Pancreas (tissue), 10 donors: ENCODE measurements at regions not wholly inside any gene's neighbourhood (a gene's known extent, or its start where the extent isn't known, plus 50 kb on each side); places are given as distances from the start of the nearest gene placed in this dataset.

Experiments used
- ATAC-seq, 4 donors: fragments of 200-7000 bp; cut with Tn5 transposase; one replicate each; pipeline versions ENCODE4 v1.8.0 to v1.9.1; 2020; ENCODE audit warnings: mild to moderate bottlenecking in 4 of 4, moderate library complexity in 4 of 4
- DNase-seq, 6 donors: peaks; one replicate each; pipeline ENCODE4 v3.0.0-alpha.2; 2020
- FAIRE-seq: peaks from 2 replicates; lab custom pipeline; 2012; peaks lifted over from hg19 to GRCh38; lab: Jason Lieb, UNC
- H3K27ac ChIP-seq, 4 donors: fragments of 200-600 bp; sonication (generic); 1 replicate in 3 of 4; 2 replicates in 1 of 4; pipeline versions ENCODE4 v1.5.0 to v1.8.0; 2020
- H3K27me3 ChIP-seq, 4 donors: fragments of 200-600 bp; one replicate each; pipeline ENCODE4 v1.8.0; 2021
- H3K36me3 ChIP-seq, 3 donors: fragments of 200-600 bp; sonication (generic) in 1 of 3; one replicate each; pipeline versions ENCODE4 v1.5.0 to v1.8.0; 2020 to 2021
- H3K4me1 ChIP-seq, 3 donors: fragments of 200-600 bp; one replicate each; pipeline ENCODE4 v1.8.0; 2021
- H3K4me3 ChIP-seq, 4 donors: fragments of 200-600 bp; sonication (generic) in 2 of 4; one replicate each; pipeline versions ENCODE4 v1.5.0 to v1.8.0; 2020 to 2021
- H3K9me3 ChIP-seq, 4 donors: fragments of 200-600 bp; one replicate each; pipeline ENCODE4 v1.8.0; 2021
- CTCF ChIP-seq, 4 donors: fragments of 200-600 bp; sonication (generic) in 3 of 4; IDR thresholded peaks; one replicate each; pipeline versions ENCODE4 v1.5.0 to v1.8.0; 2021; ENCODE audit warnings: antibody characterized with exemption in 4 of 4
- WGBS, 2 donors: extraction: QIAGEN DNeasy Blood & Tissue Kit; methylation state at CpG; one replicate each; pipeline ENCODE4 v1.1.7; 2013; 5-methylcytosine and 5-hydroxymethylcytosine counted together
- intact Hi-C, 3 donors: fragments of 100-400 bp; cut with DNase I; formaldehyde crosslinking; loops; one replicate each; pipeline versions ENCODE4 v1.11.1 to v1.14.2; 2022
- donor health status: healthy with polysubstance abuse.
- donor health status: DM: no; HTN: no; CAD: no; lungs with moderate emphysema.
- donor health status: DM: no; HTN: no; CAD: no.
- donor health status: control.
- donor health status: control.
- donor health status: Bipolar disorder and iron deficiency.
- donor health status: DM: yes; HTN: yes; CAD: no.
- donor health status: DM: no; HTN: no; CAD: no.
- donor health status: DM: no; HTN: no; CAD: no.
- donor health status: DM: yes; HTN: yes; CAD: no.

GRCh38 chr4:187613089-187613839, 382.3 kb upstream of the ZFP42 start:
- no peak overlapping the region for H3K4me3 ChIP-seq
- TF ChIP-seq CTCF (IDR thresholded peaks at IDR 0.05), result no peak
- no peaks in the 10 kb centered on the region for H3K27me3 ChIP-seq
- no peak for DNase-seq
- no peak overlapping the region for H3K27ac ChIP-seq
- no peaks in the 10 kb centered on the region for H3K9me3 ChIP-seq
- H3K36me3 ChIP-seq, result no peaks in the 10 kb centered on the region
- intact Hi-C loops, result no loop called here
- FAIRE-seq, result no peak
- ATAC-seq, result no peak
- 87 to 91% methylated on average over 46 of the region's 46 CpGs for WGBS, 2 donors
- no peaks in the 10 kb centered on the region for H3K4me1 ChIP-seq

GRCh38 chr4:187615972-187616371, 379.6 kb upstream of the ZFP42 start:
- TF ChIP-seq CTCF (IDR thresholded peaks at IDR 0.05), result no peak
- no peaks in the 10 kb centered on the region for H3K9me3 ChIP-seq
- 38 to 39% methylated on average over 1 of the region's 1 CpG for WGBS, 2 donors
- intact Hi-C loops, result no loop called here
- H3K27ac ChIP-seq, result no peak overlapping the region
- DNase-seq, result no peak
- no peak for ATAC-seq
- H3K36me3 ChIP-seq, result no peaks in the 10 kb centered on the region
- H3K27me3 ChIP-seq, result no peaks in the 10 kb centered on the region
- no peaks in the 10 kb centered on the region for H3K4me1 ChIP-seq
- FAIRE-seq, result no peak
- no peak overlapping the region for H3K4me3 ChIP-seq

GRCh38 chr4:187617113-187617512, 378.5 kb upstream of the ZFP42 start:
- Histone ChIP-seq H3K4me1 (no peaks in the 10 kb centered on the region), H3K4me3 (no peak overlapping the region), H3K36me3 (no peaks in the 10 kb centered on the region), H3K27me3 (no peaks in the 10 kb centered on the region), H3K9me3 (no peaks in the 10 kb centered on the region), H3K27ac (no peak overlapping the region)
- no peak for FAIRE-seq
- WGBS, 2 donors, result 42 to 43% methylated on average over 1 of the region's 1 CpG
- no peak for DNase-seq
- ATAC-seq, result no peak
- intact Hi-C loops, result no loop called here
- TF ChIP-seq CTCF (IDR thresholded peaks at IDR 0.05), result no peak

- DNase-seq (no peak), ATAC-seq (no peak), FAIRE-seq (no peak)
- no peaks in the 10 kb centered on the region for H3K36me3 ChIP-seq
- no peaks in the 10 kb centered on the region for H3K9me3 ChIP-seq
- H3K4me3 ChIP-seq, result no peak overlapping the region
- intact Hi-C loops, result no loop called here
- WGBS, 2 donors, result 71 to 72% methylated on average over 2 of the region's 2 CpGs
- no peak overlapping the region for H3K27ac ChIP-seq
- H3K27me3 ChIP-seq, result no peaks in the 10 kb centered on the region
- H3K4me1 ChIP-seq, result no peaks in the 10 kb centered on the region
- no peak for TF ChIP-seq CTCF (IDR thresholded peaks at IDR 0.05)
Measured at GRCh38 chr4:187618701-187619281, 376.8 kb upstream of the ZFP42 start.

- no peaks in the 10 kb centered on the region for H3K9me3 ChIP-seq
- no peak overlapping the region for H3K4me3 ChIP-seq
- DNase-seq (no peak), ATAC-seq (no peak), FAIRE-seq (no peak)
- no peaks in the 10 kb centered on the region for H3K4me1 ChIP-seq
- H3K27ac ChIP-seq, result no peak overlapping the region
- intact Hi-C loops, result no loop called here
- WGBS, 2 donors, result 56 to 73% methylated on average over 4 of the region's 4 CpGs
- H3K36me3 ChIP-seq, result no peaks in the 10 kb centered on the region
- no peak for TF ChIP-seq CTCF (IDR thresholded peaks at IDR 0.05)
- no peaks in the 10 kb centered on the region for H3K27me3 ChIP-seq
Measured at GRCh38 chr4:187619319-187619718, 376.3 kb upstream of the ZFP42 start.
